Panc1 (cell line): ENCODE measurements at regions not wholly inside any gene's neighbourhood (a gene's known extent, or its start where the extent isn't known, plus 50 kb on each side); places are given as distances from the start of the nearest gene placed in this dataset.

Source experiments
- ATAC-seq: fragments of 200-7000 bp; cut with Tn5 transposase; 2 replicates; pipeline ENCODE4 v1.9.1; 2020; ENCODE audit warnings: mild to moderate bottlenecking, moderate library complexity
- BruUV-seq: library from RNA; stranded (reverse); fragments of 400-500 nt; replicated peaks from 2 replicates; lab custom pipeline; 2021; lab: Mats Ljungman, UMichigan
- CTCF ChIA-PET: fragments of 300-600 bp; sonication (Branson Sonifier 250); formaldehyde crosslinking; loops from one replicate; lab custom pipeline; 2022; ENCODE audit warnings: antibody characterized with exemption; lab: Charles Lee
- POLR2A ChIA-PET: fragments of 300-600 bp; sonication (Branson Sonifier 250); formaldehyde crosslinking; loops from one replicate; lab custom pipeline; 2022; ENCODE audit warnings: antibody characterized with exemption; lab: Charles Lee
- DNase-seq: peaks from one replicate; pipeline ENCODE4 v3.0.0-alpha.2; 2010; ENCODE audit warnings: low read depth, low spot score
- H3K27ac ChIP-seq: 2 replicates; pipeline ENCODE4 v1.5.1; 2011; ENCODE audit warnings: mild to moderate bottlenecking, low read length, inconsistent platforms
- H3K27me3 ChIP-seq: fragments of 200-500 bp; sonication (Bioruptor generic); 2 replicates; pipeline ENCODE4 v1.6.0; 2014; ENCODE audit warnings: low read length, inconsistent platforms; ENCODE audit not compliant: control insufficient read depth, insufficient read depth
- H3K36me3 ChIP-seq: fragments of 200-500 bp; sonication (Bioruptor generic); 2 replicates; pipeline ENCODE4 v1.5.1; 2014; ENCODE audit warnings: inconsistent platforms, mild to moderate bottlenecking, low read length, moderate library complexity; ENCODE audit not compliant: control insufficient read depth, insufficient read depth
- H3K4me1 ChIP-seq: 2 replicates; pipeline ENCODE4 v1.5.1; 2011; ENCODE audit warnings: inconsistent platforms, mild to moderate bottlenecking, low read length, moderate library complexity; ENCODE audit not compliant: control insufficient read depth, insufficient read depth
- H3K4me3 ChIP-seq, 2 experiments: 2 replicates each; pipeline ENCODE4 v1.5.1; 2011 to 2012; ENCODE audit warnings: low read depth in 2 of 2, low read length in 2 of 2, mild to moderate bottlenecking in 2 of 2, inconsistent platforms in 1 of 2, moderate library complexity in 1 of 2
- H3K9me3 ChIP-seq: fragments of 200-500 bp; sonication (Bioruptor generic); 2 replicates; pipeline ENCODE4 v1.5.1; 2014; ENCODE audit warnings: low read depth, mild to moderate bottlenecking, inconsistent platforms, low read length, moderate library complexity; ENCODE audit not compliant: control insufficient read depth, insufficient read depth
- CTCF ChIP-seq: fragments of 450-650 bp; IDR thresholded peaks from 2 replicates; pipeline ENCODE4 v1.5.1; 2017; ENCODE audit warnings: mild to moderate bottlenecking
- POLR2AphosphoS5 ChIP-seq: IDR thresholded peaks from 2 replicates; pipeline ENCODE4 v1.6.1; 2012; ENCODE audit warnings: mild to moderate bottlenecking, low read depth, low read length, moderate library complexity
- SIN3A ChIP-seq: IDR thresholded peaks from 2 replicates; pipeline ENCODE4 v1.6.1; 2012; ENCODE audit warnings: low read depth, mild to moderate bottlenecking, low read length, moderate library complexity, borderline replicate concordance; ENCODE audit not compliant: insufficient read depth
- TCF7L2 ChIP-seq: IDR thresholded peaks from 2 replicates; pipeline ENCODE4 v1.6.1; 2011; ENCODE audit warnings: mild to moderate bottlenecking, low read depth, low read length, inconsistent platforms
- in situ Hi-C: cut with HindIII; loops from 2 replicates; pipeline ENCODE4 v1.10.0; 2016; ENCODE audit warnings: low sequenced_read_pairs, low pct_unique_long_range_greater_than_20kb
- intact Hi-C: fragments of 100-400 bp; cut with micrococcal nuclease; formaldehyde crosslinking; loops from one replicate; pipeline ENCODE4 v1.10.0; 2022; ENCODE audit not compliant: unreplicated experiment
- TF ChIP-seq, protein P1 (sequence below), 2 experiments: IDR thresholded peaks; 2 replicates each; pipeline ENCODE4 v1.6.1; 2011 to 2012; ENCODE audit warnings: low read depth in 2 of 2, control low read depth in 1 of 2, low read length in 1 of 2, mild to moderate bottlenecking in 1 of 2, moderate library complexity in 1 of 2; ENCODE audit not compliant: insufficient read depth in 1 of 2

DNA sequence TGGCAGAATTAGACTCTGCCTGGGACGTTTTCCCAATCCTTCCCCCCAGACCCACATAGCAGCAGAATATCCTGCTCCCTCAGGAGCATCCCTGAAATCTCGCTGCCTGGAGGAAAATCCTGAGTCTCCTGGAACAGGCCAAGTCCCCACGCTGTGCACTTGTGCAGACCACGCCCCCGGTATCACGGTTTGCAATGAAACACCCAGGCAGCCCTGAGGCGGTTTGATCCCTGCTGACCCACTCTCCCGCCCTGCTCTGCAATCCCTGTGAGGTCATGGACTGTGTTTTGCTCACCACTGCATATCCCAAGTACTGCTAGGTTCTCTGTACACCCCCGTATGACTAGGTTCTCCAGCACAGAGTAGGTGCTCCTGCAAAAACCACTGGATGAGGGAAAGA lies 411.8 kb upstream of the MGMT start:
- intact Hi-C loops (no loop called here), in situ Hi-C loops (no loop called here)
- ChIA-PET CTCF (no interaction called here), POLR2A (no interaction called here)
- TF ChIP-seq CTCF: no peak
- TF ChIP-seq TCF7L2: no peak
- TF ChIP-seq, protein P1, sequence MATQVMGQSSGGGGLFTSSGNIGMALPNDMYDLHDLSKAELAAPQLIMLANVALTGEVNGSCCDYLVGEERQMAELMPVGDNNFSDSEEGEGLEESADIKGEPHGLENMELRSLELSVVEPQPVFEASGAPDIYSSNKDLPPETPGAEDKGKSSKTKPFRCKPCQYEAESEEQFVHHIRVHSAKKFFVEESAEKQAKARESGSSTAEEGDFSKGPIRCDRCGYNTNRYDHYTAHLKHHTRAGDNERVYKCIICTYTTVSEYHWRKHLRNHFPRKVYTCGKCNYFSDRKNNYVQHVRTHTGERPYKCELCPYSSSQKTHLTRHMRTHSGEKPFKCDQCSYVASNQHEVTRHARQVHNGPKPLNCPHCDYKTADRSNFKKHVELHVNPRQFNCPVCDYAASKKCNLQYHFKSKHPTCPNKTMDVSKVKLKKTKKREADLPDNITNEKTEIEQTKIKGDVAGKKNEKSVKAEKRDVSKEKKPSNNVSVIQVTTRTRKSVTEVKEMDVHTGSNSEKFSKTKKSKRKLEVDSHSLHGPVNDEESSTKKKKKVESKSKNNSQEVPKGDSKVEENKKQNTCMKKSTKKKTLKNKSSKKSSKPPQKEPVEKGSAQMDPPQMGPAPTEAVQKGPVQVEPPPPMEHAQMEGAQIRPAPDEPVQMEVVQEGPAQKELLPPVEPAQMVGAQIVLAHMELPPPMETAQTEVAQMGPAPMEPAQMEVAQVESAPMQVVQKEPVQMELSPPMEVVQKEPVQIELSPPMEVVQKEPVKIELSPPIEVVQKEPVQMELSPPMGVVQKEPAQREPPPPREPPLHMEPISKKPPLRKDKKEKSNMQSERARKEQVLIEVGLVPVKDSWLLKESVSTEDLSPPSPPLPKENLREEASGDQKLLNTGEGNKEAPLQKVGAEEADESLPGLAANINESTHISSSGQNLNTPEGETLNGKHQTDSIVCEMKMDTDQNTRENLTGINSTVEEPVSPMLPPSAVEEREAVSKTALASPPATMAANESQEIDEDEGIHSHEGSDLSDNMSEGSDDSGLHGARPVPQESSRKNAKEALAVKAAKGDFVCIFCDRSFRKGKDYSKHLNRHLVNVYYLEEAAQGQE (IDR thresholded peaks at IDR 0.05; ENCODE audit: insufficient read depth in 1 of 2, low read depth in 2 of 2, low read length in 1 of 2): no peak
- no peak for TF ChIP-seq SIN3A
- TF ChIP-seq POLR2AphosphoS5: no peak
- ATAC-seq (no peak), DNase-seq (no peak)
- Histone ChIP-seq H3K9me3 (no peaks in the 10 kb centered on the region), H3K27me3 (no peaks in the 10 kb centered on the region), H3K4me1 (no peaks in the 10 kb centered on the region), H3K27ac (no peak overlapping the region), H3K4me3 (no peak overlapping the region), H3K36me3 (no peaks in the 10 kb centered on the region)
- BruUV-seq: no TSS peak

DNA sequence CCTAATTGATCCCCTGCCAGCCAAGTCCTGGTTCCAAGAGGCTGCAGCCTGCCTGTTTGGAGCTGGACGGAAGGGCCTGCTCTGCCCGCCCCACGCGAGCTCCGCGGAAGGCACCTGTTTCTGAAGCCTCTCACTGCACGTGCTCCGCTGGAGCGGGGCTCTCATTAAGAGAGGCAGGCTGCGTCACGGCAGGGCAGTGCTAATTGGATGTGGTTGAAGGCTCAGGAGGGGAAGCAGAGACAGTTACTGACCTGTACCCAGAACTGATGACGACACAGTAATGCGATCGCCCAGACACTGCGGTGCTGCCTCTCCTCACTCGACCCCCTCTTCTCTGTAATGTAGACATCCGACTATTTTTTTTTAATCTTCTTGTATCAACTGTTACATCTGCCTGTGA lies 411.1 kb upstream of the MGMT start:
- intact Hi-C loops (no loop called here), in situ Hi-C loops (no loop called here)
- no peak for DNase-seq
- Histone ChIP-seq H3K27ac (no peak overlapping the region), H3K4me1 (no peaks in the 10 kb centered on the region), H3K4me3 (no peak overlapping the region), H3K27me3 (no peaks in the 10 kb centered on the region), H3K36me3 (no peaks in the 10 kb centered on the region), H3K9me3 (no peaks in the 10 kb centered on the region)
- ATAC-seq: no peak
- CTCF ChIA-PET: no interaction called here
- no TSS peak for BruUV-seq
- TF ChIP-seq SIN3A: no peak
- POLR2A ChIA-PET: no interaction called here

- TF ChIP-seq, protein P1 (IDR thresholded peaks at IDR 0.05; ENCODE audit: insufficient read depth in 1 of 2, low read depth in 2 of 2, low read length in 1 of 2): no peak
- no peak for TF ChIP-seq TCF7L2
- no peak for TF ChIP-seq CTCF
- TF ChIP-seq SIN3A: no peak
- no peak for TF ChIP-seq POLR2AphosphoS5
- Histone ChIP-seq H3K9me3 (no peaks in the 10 kb centered on the region), H3K27me3 (no peaks in the 10 kb centered on the region), H3K4me3 (no peak overlapping the region), H3K27ac (no peak overlapping the region), H3K4me1 (no peaks in the 10 kb centered on the region), H3K36me3 (no peaks in the 10 kb centered on the region)
- no TSS peak for BruUV-seq
- CTCF ChIA-PET: no interaction called here
- DNase-seq (no peak), ATAC-seq (no peak)
- intact Hi-C loops (no loop called here), in situ Hi-C loops (no loop called here)
- POLR2A ChIA-PET: no interaction called here
Observed at GRCh38 chr10:129056734-129057689, 410.0 kb upstream of the MGMT start.
